PC-9 (cell line): ENCODE measurements at regions not wholly inside any gene's neighbourhood (a gene's known extent, or its start where the extent isn't known, plus 50 kb on each side); places are given as distances from the start of the nearest gene placed in this dataset.
"Not testable (repeated sequence)": the region's sequence is repeated elsewhere in the genome, so short reads cannot be mapped to it uniquely, and the experiment has no call there.

ENCODE experiments used
- BruUV-seq: library from RNA; stranded (reverse); fragments of 400-500 nt; replicated peaks from 2 replicates; lab custom pipeline; 2021; lab: Mats Ljungman, UMichigan
- CTCF ChIA-PET: fragments of 300-600 bp; sonication (Branson Sonifier 250); formaldehyde crosslinking; loops from one replicate; lab custom pipeline; 2022; ENCODE audit warnings: antibody characterized with exemption; lab: Charles Lee
- POLR2A ChIA-PET: fragments of 300-600 bp; sonication (Branson Sonifier 250); formaldehyde crosslinking; loops from one replicate; lab custom pipeline; 2022; ENCODE audit warnings: antibody characterized with exemption; ENCODE audit not compliant: unreplicated experiment; lab: Charles Lee
- DNase-seq, 2 experiments: peaks; one replicate each; pipeline versions ENCODE4 v3.0.0 to v3.0.0-alpha.2; 2015 to 2022; ENCODE audit warnings: mixed read lengths in 1 of 2
- H2AFZ ChIP-seq: fragments of 200-600 bp; sonication (generic); 2 replicates; pipeline ENCODE4 v1.8.1; 2017; ENCODE audit warnings: antibody characterized with exemption
- H3F3A ChIP-seq: fragments of 200-600 bp; sonication (generic); 2 replicates; pipeline ENCODE4 v1.8.1; 2017; ENCODE audit warnings: antibody characterized with exemption, mild to moderate bottlenecking, low read depth; ENCODE audit not compliant: insufficient read depth
- H3K27ac ChIP-seq: fragments of 200-600 bp; sonication (generic); 2 replicates; pipeline ENCODE4 v1.6.1; 2016; ENCODE audit warnings: mixed run types
- H3K27me3 ChIP-seq: fragments of 200-600 bp; sonication (generic); 2 replicates; pipeline ENCODE4 v1.6.1; 2016; ENCODE audit warnings: low read depth, mixed run types; ENCODE audit not compliant: insufficient read depth
- H3K36me3 ChIP-seq: fragments of 200-600 bp; sonication (generic); 2 replicates; pipeline ENCODE4 v1.6.1; 2016; ENCODE audit warnings: low read depth, mixed run types
- H3K4me1 ChIP-seq: fragments of 200-600 bp; sonication (generic); replicated peaks from 2 replicates; pipeline ENCODE4 v1.6.1; 2016; ENCODE audit warnings: mixed run types; ENCODE audit not compliant: insufficient read depth
- H3K4me2 ChIP-seq: fragments of 200-600 bp; sonication (generic); 2 replicates; pipeline ENCODE4 v1.6.1; 2017; ENCODE audit warnings: mixed run types
- H3K4me3 ChIP-seq: fragments of 200-600 bp; sonication (generic); 2 replicates; pipeline ENCODE4 v1.6.1; 2016; ENCODE audit warnings: mixed run types
- H3K79me2 ChIP-seq: fragments of 200-600 bp; sonication (generic); 2 replicates; pipeline ENCODE4 v1.6.1; 2017; ENCODE audit warnings: low read depth, mixed run types
- H3K9me2 ChIP-seq: fragments of 200-600 bp; sonication (generic); 2 replicates; pipeline ENCODE4 v1.8.1; 2017; ENCODE audit warnings: mild to moderate bottlenecking; ENCODE audit not compliant: insufficient read depth
- H3K9me3 ChIP-seq: fragments of 200-600 bp; sonication (generic); 2 replicates; pipeline ENCODE4 v1.8.1; 2016; ENCODE audit warnings: low read depth; ENCODE audit not compliant: insufficient read depth
- H4K20me1 ChIP-seq: fragments of 200-600 bp; sonication (generic); 2 replicates; pipeline ENCODE4 v1.8.1; 2017; ENCODE audit not compliant: insufficient read depth
- EZH2 ChIP-seq: fragments of 200-600 bp; sonication (generic); IDR thresholded peaks from 2 replicates; pipeline ENCODE4 v1.8.0; 2017; ENCODE audit warnings: antibody characterized with exemption, low read depth
- intact Hi-C: fragments of 100-400 bp; cut with micrococcal nuclease; formaldehyde crosslinking; loops from one replicate; pipeline ENCODE4 v1.10.0; 2022; ENCODE audit not compliant: unreplicated experiment
- TF ChIP-seq, protein P1 (sequence below): fragments of 200-600 bp; sonication (generic); conservative IDR thresholded peaks from 2 replicates; pipeline ENCODE4 v1.6.1; 2017; ENCODE audit warnings: mixed run types, antibody characterized with exemption, mild to moderate bottlenecking, moderate library complexity

DNA sequence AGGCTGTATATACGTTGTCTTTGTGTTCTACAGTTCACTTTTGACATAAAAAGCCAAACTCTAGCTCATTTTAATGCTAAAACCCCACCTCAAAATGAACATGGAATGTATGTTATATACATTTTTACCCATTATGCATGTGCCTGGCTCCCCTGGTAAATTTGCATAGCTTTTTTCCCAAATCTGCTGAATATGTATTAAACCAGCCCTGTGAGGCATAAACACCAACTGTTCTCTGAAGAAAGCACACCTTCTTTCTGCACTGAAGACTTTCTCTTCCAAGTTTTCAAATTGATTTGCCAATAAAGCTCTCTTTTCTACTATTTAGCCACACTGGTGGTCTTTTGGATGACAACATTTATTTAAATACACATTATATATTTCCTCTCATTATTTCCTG is 549.4 kb downstream of the TRIB2 start:
- CTCF ChIA-PET: no interaction called here
- Histone ChIP-seq H3K27me3 (no peaks in the 10 kb centered on the region), H3K36me3 (no peaks in the 10 kb centered on the region), H3F3A (no peaks in the 10 kb centered on the region), H3K27ac (no peak overlapping the region), H3K9me2 (no peaks in the 10 kb centered on the region), H3K4me3 (no peak overlapping the region), H3K4me2 (no peak overlapping the region), H2AFZ (no peak overlapping the region), H4K20me1 (no peaks in the 10 kb centered on the region; the same call in 1 of the 2 replicates), H3K79me2 (no peaks in the 10 kb centered on the region), H3K9me3 (no peaks in the 10 kb centered on the region), H3K4me1 (no peaks in the 10 kb centered on the region)
- no TSS peak for BruUV-seq
- POLR2A ChIA-PET: no interaction called here
- no peak for DNase-seq
- TF ChIP-seq EZH2: no peak
- TF ChIP-seq, protein P1, sequence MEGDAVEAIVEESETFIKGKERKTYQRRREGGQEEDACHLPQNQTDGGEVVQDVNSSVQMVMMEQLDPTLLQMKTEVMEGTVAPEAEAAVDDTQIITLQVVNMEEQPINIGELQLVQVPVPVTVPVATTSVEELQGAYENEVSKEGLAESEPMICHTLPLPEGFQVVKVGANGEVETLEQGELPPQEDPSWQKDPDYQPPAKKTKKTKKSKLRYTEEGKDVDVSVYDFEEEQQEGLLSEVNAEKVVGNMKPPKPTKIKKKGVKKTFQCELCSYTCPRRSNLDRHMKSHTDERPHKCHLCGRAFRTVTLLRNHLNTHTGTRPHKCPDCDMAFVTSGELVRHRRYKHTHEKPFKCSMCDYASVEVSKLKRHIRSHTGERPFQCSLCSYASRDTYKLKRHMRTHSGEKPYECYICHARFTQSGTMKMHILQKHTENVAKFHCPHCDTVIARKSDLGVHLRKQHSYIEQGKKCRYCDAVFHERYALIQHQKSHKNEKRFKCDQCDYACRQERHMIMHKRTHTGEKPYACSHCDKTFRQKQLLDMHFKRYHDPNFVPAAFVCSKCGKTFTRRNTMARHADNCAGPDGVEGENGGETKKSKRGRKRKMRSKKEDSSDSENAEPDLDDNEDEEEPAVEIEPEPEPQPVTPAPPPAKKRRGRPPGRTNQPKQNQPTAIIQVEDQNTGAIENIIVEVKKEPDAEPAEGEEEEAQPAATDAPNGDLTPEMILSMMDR: no peak
- intact Hi-C loops: no loop called here

DNA sequence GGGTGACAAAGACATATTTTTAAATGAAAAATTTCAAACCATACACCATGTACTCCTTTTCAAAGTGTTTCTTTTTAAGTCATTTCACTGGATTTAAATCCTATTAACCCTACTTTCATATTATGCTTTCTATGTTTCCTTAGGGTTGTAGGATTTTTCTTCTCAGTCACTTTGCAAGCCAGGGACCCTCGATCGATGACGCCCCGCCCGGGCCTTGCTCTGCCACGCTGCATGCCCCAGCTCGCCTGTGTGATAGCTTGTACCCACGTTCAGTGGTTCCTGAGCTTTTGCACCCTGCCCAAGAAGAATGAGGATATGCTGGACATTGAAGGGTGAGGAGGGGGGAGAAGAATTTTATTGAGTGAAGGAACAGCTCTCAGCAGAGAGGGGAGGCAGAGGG is 568.0 kb downstream of the TRIB2 start:
- TF ChIP-seq, protein P1: no peak
- no peak for TF ChIP-seq EZH2
- no TSS peak for BruUV-seq

DNA sequence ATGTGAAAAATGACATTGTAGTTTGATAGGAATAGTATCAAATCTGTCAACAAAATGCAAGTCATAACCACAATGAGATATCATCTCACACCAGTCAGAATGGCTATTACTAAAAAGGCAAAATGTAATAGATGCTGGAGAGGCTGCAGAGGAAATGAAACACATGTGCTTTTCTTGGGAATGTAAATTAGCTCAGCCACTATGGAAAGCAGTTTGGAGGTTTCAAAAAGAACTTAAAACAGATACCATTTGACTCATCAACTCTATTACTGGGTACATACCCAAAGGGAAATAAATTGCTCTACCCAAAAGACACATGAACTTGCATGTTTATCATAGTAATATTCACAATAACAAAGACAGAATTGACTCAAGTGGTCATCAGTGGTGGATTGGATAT is 572.6 kb downstream of the TRIB2 start:
- no peaks in the 10 kb centered on the region for H3K79me2 ChIP-seq
- CTCF ChIA-PET: no interaction called here

More for the DNA sequence above, 568.0 kb downstream of the TRIB2 start:
- Histone ChIP-seq H3K27ac (no peak overlapping the region), H2AFZ (no peak overlapping the region), H3K27me3 (no peaks in the 10 kb centered on the region), H3K9me2 (no peaks in the 10 kb centered on the region), H3K4me3 (no peak overlapping the region), H3K4me1 (no peaks in the 10 kb centered on the region), H3K9me3 (no peaks in the 10 kb centered on the region), H3K36me3 (no peaks in the 10 kb centered on the region), H3F3A (no peaks in the 10 kb centered on the region), H3K79me2 (no peaks in the 10 kb centered on the region), H4K20me1 (0 out of 2 replicates have a peak, but pooled peaks cover 4% of the 10 kb centered on the region), H3K4me2 (no peak overlapping the region)
- no peak for DNase-seq
- POLR2A ChIA-PET: no interaction called here
- intact Hi-C loops: no loop called here
- CTCF ChIA-PET: no interaction called here

DNA sequence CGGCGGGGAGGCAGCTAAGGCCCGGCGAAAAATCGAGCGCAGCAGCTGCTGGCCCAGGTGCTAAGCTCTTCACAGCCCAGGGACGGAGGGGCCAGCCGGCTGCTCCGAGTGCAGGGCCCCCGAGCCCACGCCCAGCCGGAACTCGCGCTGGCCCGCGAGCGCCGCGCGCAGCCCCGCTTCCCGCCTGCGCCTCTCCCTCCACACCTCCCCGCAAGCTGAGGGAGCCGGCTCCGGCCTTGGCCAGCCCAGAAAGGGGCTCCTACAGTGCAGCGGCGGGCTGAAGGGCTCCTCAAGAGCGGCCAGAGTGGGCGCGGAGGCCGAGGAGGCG is 591.7 kb downstream of the TRIB2 start:
- H3K4me1 ChIP-seq, H3K36me3 ChIP-seq, H3K9me3 ChIP-seq, H3K79me2 ChIP-seq, H4K20me1 ChIP-seq, H3K4me3 ChIP-seq, BruUV-seq, POLR2A ChIA-PET, H3K27me3 ChIP-seq, H3K4me2 ChIP-seq, H2AFZ ChIP-seq, intact Hi-C loops, H3F3A ChIP-seq, CTCF ChIA-PET, H3K27ac ChIP-seq, H3K9me2 ChIP-seq, DNase-seq: not testable (repeated sequence)

More for the DNA sequence above, 572.6 kb downstream of the TRIB2 start:
- Histone ChIP-seq H4K20me1 (0 out of 2 replicates have a peak, but pooled peaks cover 4% of the 10 kb centered on the region), H3K4me1 (no peaks in the 10 kb centered on the region), H3F3A (no peaks in the 10 kb centered on the region), H3K27ac (no peak overlapping the region), H3K4me3 (no peak overlapping the region), H3K9me3 (no peaks in the 10 kb centered on the region), H3K27me3 (no peaks in the 10 kb centered on the region), H3K36me3 (no peaks in the 10 kb centered on the region), H3K4me2 (no peak overlapping the region), H3K9me2 (no peaks in the 10 kb centered on the region), H2AFZ (no peak overlapping the region)
- BruUV-seq: no TSS peak
- TF ChIP-seq, protein P1: no peak
- TF ChIP-seq EZH2: no peak
- intact Hi-C loops: no loop called here
- DNase-seq: no peak
- POLR2A ChIA-PET: no interaction called here
